HCT116 (cell line): ENCODE measurements at regions not wholly inside any gene's neighbourhood (a gene's known extent, or its start where the extent isn't known, plus 50 kb on each side); places are given as distances from the start of the nearest gene placed in this dataset.

ENCODE experiments used
- ATAC-seq: fragments of 200-7000 bp; cut with Tn5 transposase; 2 replicates; pipeline ENCODE4 v1.9.1; 2020; ENCODE audit warnings: mild to moderate bottlenecking, moderate library complexity
- BruUV-seq: library from RNA; stranded (reverse); fragments of 400-500 nt; replicated peaks from 2 replicates; lab custom pipeline; 2021; lab: Mats Ljungman, UMichigan
- CTCF ChIA-PET: fragments of 300-600 bp; sonication (Branson Sonifier 250); formaldehyde crosslinking; loops from one replicate; lab custom pipeline; 2021; ENCODE audit warnings: antibody characterized with exemption; lab: Charles Lee
- POLR2A ChIA-PET: fragments of 300-600, 350-600 bp; sonication (Branson Sonifier 250); formaldehyde crosslinking; loops from one replicate; lab custom pipeline; 2021; ENCODE audit warnings: antibody characterized with exemption; lab: Charles Lee
- RAD21 ChIA-PET, 2 experiments: fragments of 300-600 bp; sonication (Branson Sonifier 250); formaldehyde crosslinking; loops; one replicate each; lab custom pipeline; 2023; ENCODE audit warnings: low total read pairs in 2 of 2; ENCODE audit not compliant: uncharacterized antibody in 2 of 2, unreplicated experiment in 2 of 2, low non-redundant PET in 1 of 2; lab: Charles Lee
- DNase-seq: peaks from one replicate; pipeline ENCODE4 v3.0.0-alpha.2; 2010; ENCODE audit warnings: low read depth, low spot score
- H2AFZ ChIP-seq: fragments of 200-600 bp; shearing (Covaris generic), sonication (generic); 2 replicates; pipeline ENCODE4 v1.6.1; 2017; ENCODE audit warnings: low read depth, mixed run types, mixed read lengths, antibody characterized with exemption, low read length; ENCODE audit not compliant: poor library complexity, severe bottlenecking
- H3K27ac ChIP-seq: 2 replicates; pipeline ENCODE4 v1.5.1; 2012; ENCODE audit warnings: low read depth, low read length
- H3K27me3 ChIP-seq: fragments of 200-600 bp; sonication (generic); 2 replicates; pipeline ENCODE4 v1.6.1; 2016; ENCODE audit warnings: mixed run types, low read length, mixed read lengths; ENCODE audit not compliant: insufficient read depth
- H3K36me3 ChIP-seq, 2 experiments: fragments of 200-500 bp in 1 of 2; fragments of 200-600 bp in 1 of 2; sonication (Bioruptor generic) in 1 of 2; sonication (generic) in 1 of 2; 2 replicates each; pipeline versions ENCODE4 v1.5.1 to v1.6.1; 2014 to 2016; ENCODE audit warnings: low read length in 2 of 2, inconsistent platforms in 1 of 2, mixed read lengths in 1 of 2, mixed run types in 1 of 2; ENCODE audit not compliant: insufficient read depth in 2 of 2, control insufficient read depth in 1 of 2
- H3K4me1 ChIP-seq, 2 experiments: fragments of 200-600 bp in 1 of 2; sonication (generic) in 1 of 2; 2 replicates each; pipeline versions ENCODE4 v1.5.1 to v1.6.1; 2012 to 2017; ENCODE audit warnings: low read length in 2 of 2, inconsistent platforms in 1 of 2, mild to moderate bottlenecking in 1 of 2, mixed read lengths in 1 of 2, mixed run types in 1 of 2, moderate library complexity in 1 of 2; ENCODE audit not compliant: insufficient read depth in 2 of 2, control insufficient read depth in 1 of 2
- H3K4me2 ChIP-seq: fragments of 200-600 bp; sonication (generic); 2 replicates; pipeline ENCODE4 v1.6.1; 2017; ENCODE audit warnings: mixed run types, low read length, mixed read lengths
- H3K4me3 ChIP-seq, 2 experiments: fragments of 200-600 bp in 1 of 2; sonication (generic) in 1 of 2; replicated peaks in 1 of 2; 2 replicates each; pipeline ENCODE4 v1.5.1; 2011 to 2016; ENCODE audit warnings: low read length in 2 of 2, control low read depth in 1 of 2, low read depth in 1 of 2, mild to moderate bottlenecking in 1 of 2, mixed read lengths in 1 of 2, mixed run types in 1 of 2
- H3K79me2 ChIP-seq: fragments of 200-600 bp; sonication (generic); 2 replicates; pipeline ENCODE4 v1.6.1; 2017; ENCODE audit warnings: mild to moderate bottlenecking, mixed run types, low read length, moderate library complexity, mixed read lengths; ENCODE audit not compliant: insufficient read depth
- H3K9ac ChIP-seq: fragments of 200-600 bp; sonication (generic); 2 replicates; pipeline ENCODE4 v1.6.1; 2016; ENCODE audit warnings: low read length, mixed read lengths
- H3K9me2 ChIP-seq: fragments of 200-600 bp; sonication (generic), shearing (Covaris generic); 2 replicates; pipeline ENCODE4 v1.6.1; 2017; ENCODE audit warnings: mixed run types, mild to moderate bottlenecking, moderate library complexity; ENCODE audit not compliant: insufficient read depth
- H3K9me3 ChIP-seq, 2 experiments: fragments of 200-500 bp in 1 of 2; fragments of 200-600 bp in 1 of 2; sonication (Bioruptor generic) in 1 of 2; sonication (generic) in 1 of 2; 2 replicates each; pipeline ENCODE4 v1.6.1; 2014 to 2017; ENCODE audit warnings: low read length in 2 of 2, mixed read lengths in 2 of 2, inconsistent platforms in 1 of 2, low read depth in 1 of 2, mild to moderate bottlenecking in 1 of 2, mixed run types in 1 of 2, moderate library complexity in 1 of 2; ENCODE audit not compliant: control insufficient read depth in 1 of 2, insufficient read depth in 1 of 2
- H4K20me1 ChIP-seq: fragments of 200-600 bp; sonication (generic), shearing (Covaris generic); 2 replicates; pipeline ENCODE4 v1.6.1; 2017; ENCODE audit warnings: mixed run types, mild to moderate bottlenecking, moderate library complexity; ENCODE audit not compliant: insufficient read depth
- ELF1 ChIP-seq: IDR thresholded peaks from 2 replicates; pipeline ENCODE4 v1.6.1; 2012; ENCODE audit warnings: low read depth, borderline replicate concordance
- EZH2 ChIP-seq: fragments of 200-600 bp; sonication (generic); IDR thresholded peaks from 2 replicates; pipeline ENCODE4 v1.6.1; 2017; ENCODE audit warnings: antibody characterized with exemption, mixed run types
- FOSL1 ChIP-seq: IDR thresholded peaks from 2 replicates; pipeline ENCODE4 v1.6.1; 2012; ENCODE audit warnings: low read depth
- POLR2A ChIP-seq: IDR thresholded peaks from 2 replicates; pipeline ENCODE4 v1.7.0; 2011; ENCODE audit warnings: borderline replicate concordance; ENCODE audit not compliant: insufficient read depth, insufficient read length; ENCODE audit errors: extremely low read depth
- RAD21 ChIP-seq: IDR thresholded peaks from 2 replicates; pipeline ENCODE4 v1.6.1; 2012; ENCODE audit warnings: low read depth, mild to moderate bottlenecking
- SP1 ChIP-seq: IDR thresholded peaks from 2 replicates; pipeline ENCODE4 v1.6.1; 2012; ENCODE audit warnings: low read depth
- SRF ChIP-seq: IDR thresholded peaks from 2 replicates; pipeline ENCODE4 v1.6.1; 2012; ENCODE audit warnings: low read depth
- ZFX ChIP-seq: fragments of 450-650 bp; IDR thresholded peaks from 2 replicates; pipeline ENCODE4 v1.6.1; 2017
- ZNF274 ChIP-seq: fragments of 200-500 bp; sonication (Bioruptor generic); IDR thresholded peaks from 2 replicates; pipeline ENCODE4 v1.6.1; 2014; ENCODE audit warnings: mild to moderate bottlenecking, low read depth, low read length, inconsistent platforms
- intact Hi-C: fragments of 100-400 bp; cut with micrococcal nuclease; formaldehyde crosslinking; loops from 2 replicates; pipeline ENCODE4 v1.10.0; 2022
- TF ChIP-seq, protein P1 (sequence below): IDR thresholded peaks from 2 replicates; pipeline ENCODE4 v1.6.1; 2012; ENCODE audit warnings: low read depth
- TF ChIP-seq, protein P2 (sequence below), 3 experiments: fragments of 200-600 bp in 1 of 3; sonication (generic) in 1 of 3; IDR thresholded peaks in 2 of 3; conservative IDR thresholded peaks in 1 of 3; 2 replicates each; pipeline ENCODE4 v1.5.1; 2012 to 2017; ENCODE audit warnings: low read depth in 2 of 3, low read length in 2 of 3, antibody characterized with exemption in 1 of 3, borderline replicate concordance in 1 of 3, control low read depth in 1 of 3, mild to moderate bottlenecking in 1 of 3, mixed read lengths in 1 of 3, mixed run types in 1 of 3, moderate library complexity in 1 of 3; ENCODE audit not compliant: insufficient read depth in 1 of 3
- TF ChIP-seq, protein P3 (sequence below): IDR thresholded peaks from 2 replicates; pipeline ENCODE4 v1.6.1; 2012
- TF ChIP-seq, protein P4 (sequence below): IDR thresholded peaks from 2 replicates; pipeline ENCODE4 v1.6.1; 2011; ENCODE audit warnings: mild to moderate bottlenecking, low read length, moderate library complexity; ENCODE audit not compliant: insufficient replicate concordance; ENCODE audit errors: extremely low read depth

DNA sequence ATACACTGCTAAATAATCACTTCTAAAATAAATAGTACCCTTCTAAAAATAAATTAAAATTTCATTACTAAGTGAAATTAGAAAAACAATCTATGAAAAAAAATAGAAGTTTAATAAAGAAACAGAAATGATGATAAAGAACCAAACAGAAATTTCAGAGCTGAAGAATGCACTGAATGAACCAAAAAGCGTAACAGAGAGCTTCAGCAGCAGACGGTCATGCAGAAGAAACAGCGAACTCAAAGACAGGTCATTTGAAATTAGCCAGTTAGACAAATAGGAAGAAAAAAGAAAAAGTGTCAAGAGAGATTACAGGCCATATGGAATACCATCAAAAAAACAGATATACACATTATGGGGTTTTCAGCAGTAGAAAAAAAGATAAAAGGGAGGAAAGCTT is 706.7 kb downstream of the TBC1D32 start:
- no peaks in the 10 kb centered on the region for H3K4me1 ChIP-seq
- no peaks in the 10 kb centered on the region for H4K20me1 ChIP-seq
- intact Hi-C loops, result no loop called here
- H2AFZ ChIP-seq, result no peak overlapping the region
- H3K9ac ChIP-seq, result no peak overlapping the region
- POLR2A ChIA-PET, result no interaction called here
- H3K9me3 ChIP-seq, result no peaks in the 10 kb centered on the region
- ATAC-seq (no peak), DNase-seq (no peak)
- H3K9me2 ChIP-seq, result no peaks in the 10 kb centered on the region; the same call in 1 of the 2 replicates
- no peaks in the 10 kb centered on the region for H3K36me3 ChIP-seq
- RAD21 ChIA-PET, result no interaction called here
- no peak overlapping the region for H3K27ac ChIP-seq
- TF ChIP-seq SP1, result no peak
- TF ChIP-seq ELF1, result no peak
- TF ChIP-seq POLR2A, result no peak
- TF ChIP-seq, protein P1, sequence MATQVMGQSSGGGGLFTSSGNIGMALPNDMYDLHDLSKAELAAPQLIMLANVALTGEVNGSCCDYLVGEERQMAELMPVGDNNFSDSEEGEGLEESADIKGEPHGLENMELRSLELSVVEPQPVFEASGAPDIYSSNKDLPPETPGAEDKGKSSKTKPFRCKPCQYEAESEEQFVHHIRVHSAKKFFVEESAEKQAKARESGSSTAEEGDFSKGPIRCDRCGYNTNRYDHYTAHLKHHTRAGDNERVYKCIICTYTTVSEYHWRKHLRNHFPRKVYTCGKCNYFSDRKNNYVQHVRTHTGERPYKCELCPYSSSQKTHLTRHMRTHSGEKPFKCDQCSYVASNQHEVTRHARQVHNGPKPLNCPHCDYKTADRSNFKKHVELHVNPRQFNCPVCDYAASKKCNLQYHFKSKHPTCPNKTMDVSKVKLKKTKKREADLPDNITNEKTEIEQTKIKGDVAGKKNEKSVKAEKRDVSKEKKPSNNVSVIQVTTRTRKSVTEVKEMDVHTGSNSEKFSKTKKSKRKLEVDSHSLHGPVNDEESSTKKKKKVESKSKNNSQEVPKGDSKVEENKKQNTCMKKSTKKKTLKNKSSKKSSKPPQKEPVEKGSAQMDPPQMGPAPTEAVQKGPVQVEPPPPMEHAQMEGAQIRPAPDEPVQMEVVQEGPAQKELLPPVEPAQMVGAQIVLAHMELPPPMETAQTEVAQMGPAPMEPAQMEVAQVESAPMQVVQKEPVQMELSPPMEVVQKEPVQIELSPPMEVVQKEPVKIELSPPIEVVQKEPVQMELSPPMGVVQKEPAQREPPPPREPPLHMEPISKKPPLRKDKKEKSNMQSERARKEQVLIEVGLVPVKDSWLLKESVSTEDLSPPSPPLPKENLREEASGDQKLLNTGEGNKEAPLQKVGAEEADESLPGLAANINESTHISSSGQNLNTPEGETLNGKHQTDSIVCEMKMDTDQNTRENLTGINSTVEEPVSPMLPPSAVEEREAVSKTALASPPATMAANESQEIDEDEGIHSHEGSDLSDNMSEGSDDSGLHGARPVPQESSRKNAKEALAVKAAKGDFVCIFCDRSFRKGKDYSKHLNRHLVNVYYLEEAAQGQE, result no peak
- TF ChIP-seq ZFX, result no peak
- no TSS peak for BruUV-seq
- H3K79me2 ChIP-seq, result no peaks in the 10 kb centered on the region
- H3K4me3 ChIP-seq, result no peak overlapping the region
- no peaks in the 10 kb centered on the region for H3K27me3 ChIP-seq
- H3K4me2 ChIP-seq, result no peak overlapping the region
- CTCF ChIA-PET, result no interaction called here

DNA sequence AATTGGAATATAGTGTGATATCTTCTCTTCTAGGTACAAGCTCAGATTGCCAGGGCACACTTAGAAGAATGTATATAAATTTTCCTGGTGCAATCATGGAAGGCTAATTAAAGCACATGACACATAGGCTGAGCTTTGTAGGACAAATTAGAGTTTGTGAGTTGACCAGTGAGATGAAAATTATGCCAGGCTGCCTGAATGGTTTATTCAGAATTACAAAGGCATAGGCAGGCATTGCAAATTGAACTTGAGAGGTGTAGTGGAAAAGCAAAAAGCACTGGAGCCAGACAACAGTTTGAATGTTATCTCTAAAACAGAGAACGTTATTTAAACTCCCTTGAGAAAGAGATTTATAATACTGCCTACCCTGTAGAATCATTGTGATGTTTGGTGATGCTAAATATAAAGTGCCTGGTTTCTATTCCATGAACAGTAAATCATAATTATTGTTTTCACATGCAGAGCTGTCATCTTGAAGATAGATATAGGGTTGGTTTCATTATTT is 712.1 kb downstream of the TBC1D32 start:
- Histone ChIP-seq H3K36me3 (no peaks in the 10 kb centered on the region), H3K27me3 (no peaks in the 10 kb centered on the region), H2AFZ (no peak overlapping the region), H3K79me2 (no peaks in the 10 kb centered on the region), H3K27ac (no peak overlapping the region), H3K4me2 (no peak overlapping the region), H3K4me1 (no peaks in the 10 kb centered on the region), H3K9ac (no peak overlapping the region), H3K9me3 (no peaks in the 10 kb centered on the region), H4K20me1 (no peaks in the 10 kb centered on the region), H3K4me3 (no peak overlapping the region), H3K9me2 (no peaks in the 10 kb centered on the region)
- intact Hi-C loops, result no loop called here
- ChIA-PET CTCF (no interaction called here), POLR2A (no interaction called here), RAD21 (no interaction called here)
- DNase-seq (no peak), ATAC-seq (no peak)
- no TSS peak for BruUV-seq
- no peak for TF ChIP-seq ZNF274
- TF ChIP-seq EZH2, result no peak
- TF ChIP-seq, protein P2, sequence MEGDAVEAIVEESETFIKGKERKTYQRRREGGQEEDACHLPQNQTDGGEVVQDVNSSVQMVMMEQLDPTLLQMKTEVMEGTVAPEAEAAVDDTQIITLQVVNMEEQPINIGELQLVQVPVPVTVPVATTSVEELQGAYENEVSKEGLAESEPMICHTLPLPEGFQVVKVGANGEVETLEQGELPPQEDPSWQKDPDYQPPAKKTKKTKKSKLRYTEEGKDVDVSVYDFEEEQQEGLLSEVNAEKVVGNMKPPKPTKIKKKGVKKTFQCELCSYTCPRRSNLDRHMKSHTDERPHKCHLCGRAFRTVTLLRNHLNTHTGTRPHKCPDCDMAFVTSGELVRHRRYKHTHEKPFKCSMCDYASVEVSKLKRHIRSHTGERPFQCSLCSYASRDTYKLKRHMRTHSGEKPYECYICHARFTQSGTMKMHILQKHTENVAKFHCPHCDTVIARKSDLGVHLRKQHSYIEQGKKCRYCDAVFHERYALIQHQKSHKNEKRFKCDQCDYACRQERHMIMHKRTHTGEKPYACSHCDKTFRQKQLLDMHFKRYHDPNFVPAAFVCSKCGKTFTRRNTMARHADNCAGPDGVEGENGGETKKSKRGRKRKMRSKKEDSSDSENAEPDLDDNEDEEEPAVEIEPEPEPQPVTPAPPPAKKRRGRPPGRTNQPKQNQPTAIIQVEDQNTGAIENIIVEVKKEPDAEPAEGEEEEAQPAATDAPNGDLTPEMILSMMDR (IDR thresholded peaks at IDR 0.05 in 2 of 3, conservative IDR thresholded peaks at IDR 0.05 in 1 of 3; ENCODE audit: borderline replicate concordance in 1 of 3, insufficient read depth in 1 of 3, low read depth in 2 of 3, low read length in 2 of 3), result no peak
- TF ChIP-seq, protein P3, sequence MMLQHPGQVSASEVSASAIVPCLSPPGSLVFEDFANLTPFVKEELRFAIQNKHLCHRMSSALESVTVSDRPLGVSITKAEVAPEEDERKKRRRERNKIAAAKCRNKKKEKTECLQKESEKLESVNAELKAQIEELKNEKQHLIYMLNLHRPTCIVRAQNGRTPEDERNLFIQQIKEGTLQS, result no peak
- TF ChIP-seq ZFX, result no peak
- no peak for TF ChIP-seq SRF
- no peak for TF ChIP-seq POLR2A
- no peak for TF ChIP-seq RAD21
- no peak for TF ChIP-seq FOSL1
- TF ChIP-seq, protein P4, sequence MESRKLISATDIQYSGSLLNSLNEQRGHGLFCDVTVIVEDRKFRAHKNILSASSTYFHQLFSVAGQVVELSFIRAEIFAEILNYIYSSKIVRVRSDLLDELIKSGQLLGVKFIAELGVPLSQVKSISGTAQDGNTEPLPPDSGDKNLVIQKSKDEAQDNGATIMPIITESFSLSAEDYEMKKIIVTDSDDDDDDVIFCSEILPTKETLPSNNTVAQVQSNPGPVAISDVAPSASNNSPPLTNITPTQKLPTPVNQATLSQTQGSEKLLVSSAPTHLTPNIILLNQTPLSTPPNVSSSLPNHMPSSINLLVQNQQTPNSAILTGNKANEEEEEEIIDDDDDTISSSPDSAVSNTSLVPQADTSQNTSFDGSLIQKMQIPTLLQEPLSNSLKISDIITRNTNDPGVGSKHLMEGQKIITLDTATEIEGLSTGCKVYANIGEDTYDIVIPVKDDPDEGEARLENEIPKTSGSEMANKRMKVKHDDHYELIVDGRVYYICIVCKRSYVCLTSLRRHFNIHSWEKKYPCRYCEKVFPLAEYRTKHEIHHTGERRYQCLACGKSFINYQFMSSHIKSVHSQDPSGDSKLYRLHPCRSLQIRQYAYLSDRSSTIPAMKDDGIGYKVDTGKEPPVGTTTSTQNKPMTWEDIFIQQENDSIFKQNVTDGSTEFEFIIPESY, result no peak
